ENCODE measurements at regions not wholly inside any gene's neighbourhood (a gene's known extent, or its start where the extent isn't known, plus 50 kb on each side); places are given as distances from the start of the nearest gene placed in this dataset.

GRCh38 chr16:86051368-86052114 is 152.6 kb downstream of the IRF8 start:
- Mint-ChIP-seq H3K27me3 (ENCODE audit: unreplicated experiment) (no peaks in the 10 kb centered on the region), H3K36me3 (ENCODE audit: unreplicated experiment) (no peaks in the 10 kb centered on the region)

DNA sequence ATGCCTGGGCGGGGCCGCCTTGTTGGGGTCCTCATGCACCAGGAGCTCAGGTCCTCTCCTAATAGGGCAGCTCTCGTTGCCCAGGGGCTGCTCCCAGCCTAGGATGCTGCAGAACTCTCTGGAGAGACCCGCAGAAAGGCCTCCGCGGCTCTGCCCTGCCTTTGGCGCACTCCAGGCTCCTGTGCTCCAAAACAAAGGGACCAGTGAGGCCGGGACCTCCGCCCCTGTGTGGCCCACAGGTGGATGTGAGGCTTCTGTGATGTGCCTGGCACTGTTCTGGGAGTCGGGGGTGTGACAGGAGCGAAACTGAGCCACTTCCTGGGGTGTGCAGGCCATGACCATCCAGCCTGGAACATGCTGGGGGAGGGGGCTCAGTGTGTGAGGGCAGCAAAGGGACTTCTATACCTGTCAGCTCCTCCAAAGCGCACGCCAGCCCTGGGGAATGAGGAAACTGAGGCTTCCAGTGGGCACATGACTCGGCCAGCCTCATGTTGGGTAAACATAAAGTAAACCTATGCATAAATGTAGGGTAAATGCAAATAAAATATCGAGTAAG is 153.2 kb downstream of the IRF8 start:
- Mint-ChIP-seq H3K36me3 (ENCODE audit: unreplicated experiment) (no peaks in the 10 kb centered on the region), H3K4me3 (ENCODE audit: unreplicated experiment) (no peak overlapping the region), H3K4me1 (ENCODE audit: low read depth, unreplicated experiment) (peaks cover 21% of the 10 kb centered on the region), H3K27ac (ENCODE audit: unreplicated experiment) (no peak overlapping the region), H3K9me3 (ENCODE audit: unreplicated experiment) (peaks cover 4% of the 10 kb centered on the region), H3K27me3 (ENCODE audit: unreplicated experiment) (no peaks in the 10 kb centered on the region)
- DNase-seq: no peak
- TF ChIP-seq, protein P1, sequence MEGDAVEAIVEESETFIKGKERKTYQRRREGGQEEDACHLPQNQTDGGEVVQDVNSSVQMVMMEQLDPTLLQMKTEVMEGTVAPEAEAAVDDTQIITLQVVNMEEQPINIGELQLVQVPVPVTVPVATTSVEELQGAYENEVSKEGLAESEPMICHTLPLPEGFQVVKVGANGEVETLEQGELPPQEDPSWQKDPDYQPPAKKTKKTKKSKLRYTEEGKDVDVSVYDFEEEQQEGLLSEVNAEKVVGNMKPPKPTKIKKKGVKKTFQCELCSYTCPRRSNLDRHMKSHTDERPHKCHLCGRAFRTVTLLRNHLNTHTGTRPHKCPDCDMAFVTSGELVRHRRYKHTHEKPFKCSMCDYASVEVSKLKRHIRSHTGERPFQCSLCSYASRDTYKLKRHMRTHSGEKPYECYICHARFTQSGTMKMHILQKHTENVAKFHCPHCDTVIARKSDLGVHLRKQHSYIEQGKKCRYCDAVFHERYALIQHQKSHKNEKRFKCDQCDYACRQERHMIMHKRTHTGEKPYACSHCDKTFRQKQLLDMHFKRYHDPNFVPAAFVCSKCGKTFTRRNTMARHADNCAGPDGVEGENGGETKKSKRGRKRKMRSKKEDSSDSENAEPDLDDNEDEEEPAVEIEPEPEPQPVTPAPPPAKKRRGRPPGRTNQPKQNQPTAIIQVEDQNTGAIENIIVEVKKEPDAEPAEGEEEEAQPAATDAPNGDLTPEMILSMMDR (IDR thresholded peaks at IDR 0.05; ENCODE audit: partially characterized antibody, unreplicated experiment): no peak

More at GRCh38 chr16:86051368-86052114, 152.6 kb downstream of the IRF8 start:
- DNase-seq: no peak
- no peak overlapping the region for H3K4me3 Mint-ChIP-seq (ENCODE audit: unreplicated experiment)
- peaks cover 21% of the 10 kb centered on the region for H3K4me1 Mint-ChIP-seq (ENCODE audit: low read depth, unreplicated experiment)
- TF ChIP-seq, protein P1 (IDR thresholded peaks at IDR 0.05; ENCODE audit: partially characterized antibody, unreplicated experiment): no peak
- peaks cover 4% of the 10 kb centered on the region for H3K9me3 Mint-ChIP-seq (ENCODE audit: unreplicated experiment)
- H3K27ac Mint-ChIP-seq (ENCODE audit: unreplicated experiment): no peak overlapping the region

- Mint-ChIP-seq H3K27ac (ENCODE audit: unreplicated experiment) (no peak overlapping the region), H3K36me3 (ENCODE audit: unreplicated experiment) (no peaks in the 10 kb centered on the region), H3K4me1 (ENCODE audit: low read depth, unreplicated experiment) (peaks cover 17% of the 10 kb centered on the region), H3K27me3 (ENCODE audit: unreplicated experiment) (no peaks in the 10 kb centered on the region), H3K4me3 (ENCODE audit: unreplicated experiment) (no peak overlapping the region), H3K9me3 (ENCODE audit: unreplicated experiment) (peaks cover 4% of the 10 kb centered on the region)
- DNase-seq: no peak
- TF ChIP-seq, protein P1 (IDR thresholded peaks at IDR 0.05; ENCODE audit: partially characterized antibody, unreplicated experiment): no peak
Measured at GRCh38 chr16:86052926-86053325, 154.0 kb downstream of the IRF8 start.

GRCh38 chr16:86059253-86060171 is 160.6 kb downstream of the IRF8 start:
- H3K4me3 Mint-ChIP-seq (ENCODE audit: unreplicated experiment): peak overlapping the region; percentile 35
- peak overlapping the region; percentile 68 for H3K27ac Mint-ChIP-seq (ENCODE audit: unreplicated experiment)
- no peaks in the 10 kb centered on the region for H3K27me3 Mint-ChIP-seq (ENCODE audit: unreplicated experiment)
- peak; percentile 79 for DNase-seq
- no peaks in the 10 kb centered on the region for H3K9me3 Mint-ChIP-seq (ENCODE audit: unreplicated experiment)
- H3K36me3 Mint-ChIP-seq (ENCODE audit: unreplicated experiment): no peaks in the 10 kb centered on the region
- TF ChIP-seq, protein P1 (IDR thresholded peaks at IDR 0.05; ENCODE audit: partially characterized antibody, unreplicated experiment): no peak
- H3K4me1 Mint-ChIP-seq (ENCODE audit: low read depth, unreplicated experiment): peaks cover 17% of the 10 kb centered on the region

Data from glutamatergic neuron (in vitro differentiated cells).